ENCODE measurements at regions not wholly inside any gene's neighbourhood (a gene's known extent, or its start where the extent isn't known, plus 50 kb on each side); places are given as distances from the start of the nearest gene placed in this dataset.

DNA sequence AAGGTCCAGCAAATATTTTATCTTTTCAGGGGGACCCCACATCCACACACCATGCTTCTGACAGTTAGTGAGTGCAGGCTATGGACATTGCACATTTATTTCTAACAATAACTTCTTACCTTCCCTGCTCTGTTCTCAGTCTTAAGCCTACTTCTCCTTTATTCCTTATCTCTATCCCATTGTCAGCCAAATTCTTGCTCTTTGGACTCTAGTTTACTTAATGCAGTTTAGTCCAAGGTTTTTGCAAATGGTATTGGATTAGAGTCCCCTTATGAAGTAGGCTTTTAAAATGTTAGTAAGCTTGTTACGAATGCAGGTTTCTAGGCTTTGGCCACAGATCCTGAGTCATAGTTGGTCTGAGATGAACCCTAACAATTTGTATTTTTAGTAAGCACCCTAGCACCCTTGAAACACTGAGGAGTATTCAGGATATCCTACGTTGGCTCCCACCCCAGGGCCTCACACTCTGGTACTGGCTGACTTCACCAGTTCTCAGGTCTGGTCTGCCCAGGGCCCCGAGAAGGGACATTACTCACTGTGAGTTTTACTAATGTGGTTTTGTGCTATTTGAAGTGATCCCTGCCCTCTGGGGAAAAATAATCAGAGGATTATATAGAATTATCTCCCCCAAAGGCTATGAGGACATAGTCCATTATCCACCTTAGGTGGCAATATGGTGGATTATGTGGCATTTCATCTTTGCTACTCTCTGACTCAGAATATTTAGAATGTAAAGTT is 239.5 kb downstream of the TGFB2 start:
- FAIRE-seq, result no peak

DNA sequence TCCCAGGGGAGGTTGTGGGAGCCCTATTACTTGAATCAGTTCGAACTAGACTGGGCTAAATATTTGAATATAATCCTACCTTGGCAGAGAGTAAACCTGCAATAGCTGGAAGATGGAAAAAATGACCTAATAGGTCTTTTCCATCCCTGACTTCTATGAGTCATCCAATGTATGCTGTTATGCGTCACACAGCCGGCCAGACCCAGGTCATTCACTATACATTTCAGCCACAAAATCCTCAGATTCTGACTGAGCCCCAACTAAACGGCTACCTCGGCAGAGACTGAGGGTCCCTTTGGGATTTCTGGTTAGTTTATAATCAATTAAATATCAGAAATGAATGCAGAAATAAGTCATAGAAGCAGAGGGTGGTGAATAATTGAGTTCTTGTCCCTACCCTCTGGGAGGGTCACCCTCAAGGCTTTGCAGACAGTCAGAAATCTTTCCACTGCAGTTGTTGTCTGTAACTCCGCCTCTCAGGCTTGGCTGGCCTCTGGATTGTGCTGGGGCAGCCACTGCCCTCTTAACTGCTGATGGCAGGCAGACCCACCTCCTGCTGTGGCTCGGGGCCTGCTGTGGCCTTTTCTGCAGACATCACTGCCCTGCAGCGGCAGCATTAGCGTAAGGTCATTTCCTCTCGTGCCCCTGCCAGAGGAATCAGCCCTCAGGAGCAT is 240.5 kb downstream of the TGFB2 start:
- FAIRE-seq, result no peak

DNA sequence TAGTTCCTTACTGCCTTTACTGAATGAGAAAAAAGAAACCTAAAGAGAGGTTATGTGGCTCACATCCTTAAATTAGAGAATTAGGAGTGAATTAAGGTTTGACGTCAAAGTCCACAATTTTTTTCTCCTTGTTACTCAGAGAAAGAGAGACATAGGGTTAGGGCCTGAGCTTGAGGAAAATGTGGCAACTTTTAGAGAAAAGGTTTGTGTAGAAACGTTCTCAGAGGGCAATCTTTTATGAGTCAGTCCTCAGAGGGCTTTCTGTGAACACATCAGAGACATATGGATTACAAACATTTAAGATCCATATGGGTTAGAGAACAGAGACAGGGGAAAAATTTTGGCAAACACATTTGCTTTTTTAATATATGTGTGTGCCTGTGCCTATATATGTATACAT is 242.8 kb downstream of the TGFB2 start:
- FAIRE-seq, result no peak

DNA sequence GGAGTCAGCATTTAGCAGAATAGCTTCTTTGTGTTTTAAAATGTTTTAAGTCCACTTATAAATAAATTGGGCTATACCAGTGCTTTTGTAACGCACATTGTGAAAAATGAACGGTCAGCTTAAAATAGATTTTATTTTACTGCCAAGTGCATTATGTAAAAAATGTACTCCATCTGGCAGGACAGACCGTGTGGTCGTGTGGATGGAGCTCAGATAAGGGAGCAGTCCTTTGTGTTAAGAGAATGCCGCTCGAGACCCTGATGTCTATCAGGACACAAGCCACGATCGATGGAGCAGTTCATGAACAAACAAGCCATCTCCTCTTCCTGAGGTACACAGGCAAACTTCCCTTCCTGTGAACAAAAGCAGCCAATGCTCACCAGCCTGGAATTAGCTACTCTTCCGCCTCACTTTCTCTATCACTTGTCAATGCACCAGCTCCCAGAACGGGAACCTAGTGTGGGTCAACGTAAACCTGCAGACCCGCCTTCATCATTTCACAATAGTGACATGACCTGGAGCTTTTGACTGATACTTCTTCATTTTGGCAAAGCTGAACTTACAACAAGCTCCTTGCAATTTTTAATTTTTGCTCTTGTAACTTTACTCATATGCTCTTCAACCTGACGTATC is 243.5 kb downstream of the TGFB2 start:
- no peak for FAIRE-seq

DNA sequence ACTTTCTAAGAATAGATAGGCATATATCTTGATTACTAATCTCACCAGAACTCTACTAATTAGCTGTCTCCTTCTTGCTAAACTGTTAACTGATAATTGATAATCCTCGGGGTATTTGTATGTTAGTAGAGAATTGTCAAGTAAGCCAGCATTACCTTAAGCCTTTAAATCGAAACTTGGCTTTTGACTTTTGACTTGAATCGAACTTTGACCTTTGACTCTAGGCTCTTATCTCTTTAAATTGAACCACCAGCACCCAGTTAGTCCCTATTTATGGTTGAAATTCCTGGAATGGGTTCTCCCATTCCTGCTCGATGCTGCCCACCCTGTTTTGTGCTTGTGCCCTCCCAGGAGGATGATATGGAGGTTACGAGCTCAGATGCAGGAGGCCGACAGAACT is 244.4 kb downstream of the TGFB2 start:
- FAIRE-seq, result no peak

DNA sequence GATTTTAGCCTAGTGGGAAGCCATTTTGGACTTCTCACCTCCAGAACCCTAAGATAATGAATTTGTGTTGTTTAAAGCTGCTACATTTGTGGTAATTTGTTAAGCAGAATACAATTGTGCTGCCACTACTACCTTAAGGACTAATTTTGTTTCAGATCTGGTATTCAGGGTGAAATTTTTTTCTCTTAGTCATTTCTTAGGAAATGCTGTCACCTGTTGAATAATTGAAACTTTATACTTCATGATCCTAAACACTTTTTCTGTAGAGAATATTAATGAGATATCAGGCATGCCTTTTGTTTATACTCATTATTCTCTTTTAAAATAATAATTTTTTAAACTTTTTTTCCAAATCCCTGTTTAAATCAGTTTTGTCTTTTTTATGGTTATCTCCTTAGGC is 246.8 kb downstream of the TGFB2 start:
- no peak for FAIRE-seq

DNA sequence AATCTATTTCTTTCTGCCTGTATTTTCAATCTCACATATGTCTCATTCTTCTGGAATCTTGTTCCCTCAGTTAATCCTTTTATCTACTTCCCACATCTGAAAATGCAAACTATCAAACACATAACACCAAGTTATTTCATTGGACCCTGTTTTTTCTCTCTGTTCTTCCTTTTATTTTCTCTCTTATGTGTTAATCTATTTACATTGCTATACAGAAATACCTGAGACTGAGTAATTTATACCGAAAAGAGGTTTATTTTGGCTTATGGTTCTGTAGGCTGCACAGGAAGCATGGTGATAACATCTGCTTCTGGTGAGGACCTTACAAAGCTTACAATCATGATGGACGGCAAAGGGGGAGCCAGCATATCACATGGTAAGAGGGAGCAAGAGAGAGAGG is 247.6 kb downstream of the TGFB2 start:
- FAIRE-seq, result no peak

DNA sequence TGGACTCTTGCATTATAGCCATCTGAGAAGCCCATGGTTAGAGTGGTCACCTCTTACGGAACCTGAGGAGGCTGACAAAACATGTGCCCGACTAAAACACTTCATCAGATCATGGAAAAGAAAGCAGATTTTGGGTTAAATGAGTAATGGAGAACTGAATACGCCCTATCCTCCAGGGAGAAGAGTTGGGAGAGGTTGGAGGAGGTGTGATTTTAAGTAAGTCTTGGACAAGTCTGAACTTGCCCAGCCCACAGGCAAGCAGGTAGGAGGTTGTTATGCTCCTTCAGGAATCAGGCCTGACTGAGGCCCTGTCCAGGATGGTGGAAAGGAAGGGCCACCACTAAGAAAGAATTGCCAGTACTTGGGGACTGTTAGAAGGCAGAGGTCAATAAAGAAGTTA is 255.8 kb downstream of the TGFB2 start:
- no peak for FAIRE-seq

DNA sequence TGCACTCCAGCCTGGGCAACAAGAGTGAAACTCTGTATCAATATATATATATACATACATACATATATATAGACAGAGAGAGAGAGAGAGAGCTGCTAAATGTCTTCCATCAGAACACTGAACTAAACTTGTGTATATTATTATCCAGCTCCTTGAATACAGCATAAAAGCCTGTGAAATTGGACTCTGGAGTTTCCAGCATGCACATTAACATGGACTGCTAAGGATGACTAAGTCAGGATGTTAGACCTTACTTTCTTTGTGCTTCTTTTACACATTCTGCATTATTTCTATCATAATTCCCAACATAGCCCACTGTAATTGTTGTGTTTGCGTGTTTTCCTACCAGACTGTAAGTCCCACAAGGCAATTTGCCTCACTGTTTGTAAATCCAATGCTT is 259.1 kb downstream of the TGFB2 start:
- FAIRE-seq, result no peak

DNA sequence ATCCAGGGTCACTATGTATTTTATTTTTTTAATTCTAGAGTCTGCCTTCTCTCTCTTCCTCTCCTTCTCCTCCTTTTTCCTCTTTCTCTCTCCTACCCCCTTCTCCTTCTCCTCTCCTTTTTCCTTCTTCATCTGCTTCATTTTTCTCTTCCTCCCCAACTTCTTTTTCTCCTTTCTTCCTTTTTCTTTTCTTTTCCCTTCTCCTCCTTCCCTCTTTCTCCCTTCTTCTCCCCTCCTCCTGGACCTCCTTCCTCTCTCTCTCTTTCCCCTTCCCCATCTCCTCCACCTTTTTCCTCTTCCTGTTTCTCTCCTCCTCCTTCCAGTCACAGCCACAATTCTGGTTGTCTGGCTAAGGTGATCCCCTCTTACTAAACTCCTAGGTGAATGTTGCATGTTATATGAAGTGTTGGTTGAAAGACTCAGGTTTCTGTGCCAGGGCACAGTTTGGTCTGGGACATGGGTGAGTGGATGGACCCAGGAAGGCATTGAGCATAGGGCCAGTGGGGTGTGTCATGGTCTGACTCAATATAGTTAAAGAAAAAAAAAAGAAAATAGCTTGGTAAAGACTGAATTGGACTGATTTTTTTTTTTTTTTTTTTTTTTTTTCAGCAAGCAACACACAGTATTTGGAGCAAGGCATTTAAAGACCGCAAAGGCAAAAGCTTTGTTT is 266.9 kb downstream of the TGFB2 start:
- no peak for FAIRE-seq

DNA sequence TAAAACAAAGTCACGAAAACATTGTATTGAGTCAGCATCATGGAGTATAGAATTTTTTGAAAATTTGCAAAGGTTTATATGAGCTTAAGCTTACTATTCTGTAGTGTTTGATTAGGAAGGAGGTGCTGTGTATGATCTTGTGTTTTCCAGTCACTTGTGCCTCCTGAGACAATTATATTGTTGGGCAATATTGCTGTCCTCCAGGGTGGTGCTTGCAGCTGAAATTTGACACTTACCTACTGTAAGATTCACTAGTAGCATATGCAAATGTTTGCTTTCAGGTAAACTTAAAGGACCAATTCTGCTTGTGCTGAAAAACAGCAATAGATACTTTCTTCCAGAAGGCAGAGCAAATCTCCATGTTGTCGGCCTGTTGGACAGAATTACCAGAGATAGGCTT is 268.0 kb downstream of the TGFB2 start:
- no peak for FAIRE-seq

DNA sequence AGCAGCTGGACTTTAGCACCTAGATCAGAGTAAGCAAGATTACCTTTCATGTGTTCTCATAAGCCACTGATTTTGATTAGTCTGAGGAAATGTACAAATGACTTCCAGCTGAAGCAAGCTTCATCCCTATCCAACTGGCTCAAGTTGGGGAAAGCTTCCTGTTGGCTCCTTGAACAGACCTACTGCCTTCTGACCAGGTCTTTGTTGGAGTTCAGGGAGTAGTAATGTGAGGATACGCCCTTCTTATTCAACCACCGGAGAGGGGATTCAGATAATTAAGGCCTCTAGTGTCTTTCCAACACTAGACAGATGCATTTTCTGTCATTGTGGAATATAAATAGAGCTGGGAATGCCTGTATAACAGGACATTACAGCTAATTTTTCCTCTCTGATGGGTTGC is 268.9 kb downstream of the TGFB2 start:
- FAIRE-seq, result no peak

DNA sequence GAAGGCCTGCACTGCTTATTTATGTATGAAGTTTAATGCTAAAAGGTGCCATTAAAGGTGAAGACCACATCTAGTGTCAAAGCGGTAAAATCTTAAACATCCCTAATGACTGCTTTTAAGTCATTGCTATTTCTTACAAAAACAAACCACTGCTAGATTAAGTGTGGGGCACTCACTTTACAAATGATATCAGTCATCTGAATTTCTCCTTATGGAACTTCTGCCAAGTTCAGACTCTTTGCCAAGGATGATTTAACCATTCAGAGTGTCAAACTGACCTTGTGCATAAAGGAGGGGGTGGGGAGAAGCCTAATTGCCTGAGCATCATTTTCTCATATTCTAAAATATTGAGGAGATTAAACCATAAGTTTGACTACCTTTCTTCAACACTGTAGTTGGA is 271.5 kb downstream of the TGFB2 start:
- FAIRE-seq, result no peak

DNA sequence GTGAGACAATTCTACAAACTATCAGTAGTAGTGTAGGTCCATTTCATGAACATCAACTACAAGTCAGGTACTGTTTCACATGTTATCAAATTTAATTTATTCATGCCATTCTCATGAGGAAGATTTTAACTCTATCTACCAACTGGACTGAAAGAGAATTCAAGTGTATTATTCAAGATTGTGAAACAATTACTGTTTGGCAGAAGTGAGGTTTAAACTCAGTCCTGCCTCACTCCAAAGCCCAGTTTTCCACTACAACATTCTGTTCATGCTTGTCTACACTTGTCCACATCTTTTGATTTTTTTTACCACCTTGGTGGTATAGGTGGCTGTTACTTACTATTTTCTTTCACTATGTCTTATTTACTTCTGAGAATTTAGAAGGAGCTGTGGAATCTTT is 272.9 kb downstream of the TGFB2 start:
- no peak for FAIRE-seq

DNA sequence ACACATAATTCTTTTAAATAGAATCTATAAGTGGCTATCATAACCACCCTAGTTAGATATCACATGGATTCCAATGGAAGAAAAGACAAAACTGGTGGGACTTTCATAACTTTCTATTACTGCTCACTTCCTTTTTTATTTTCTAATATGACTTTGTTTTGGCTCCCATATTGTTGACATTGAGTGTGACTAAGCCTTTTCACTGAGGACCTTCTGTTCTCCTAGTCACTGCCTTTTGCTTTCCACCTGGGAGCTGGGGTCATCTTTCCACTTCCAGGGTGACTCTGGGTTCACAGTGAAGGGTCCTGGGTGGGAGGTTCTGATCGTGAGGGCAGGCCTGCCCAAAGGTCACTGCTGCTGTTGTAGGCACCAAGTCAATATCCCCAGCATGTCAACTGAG is 275.8 kb downstream of the TGFB2 start:
- FAIRE-seq, result no peak

DNA sequence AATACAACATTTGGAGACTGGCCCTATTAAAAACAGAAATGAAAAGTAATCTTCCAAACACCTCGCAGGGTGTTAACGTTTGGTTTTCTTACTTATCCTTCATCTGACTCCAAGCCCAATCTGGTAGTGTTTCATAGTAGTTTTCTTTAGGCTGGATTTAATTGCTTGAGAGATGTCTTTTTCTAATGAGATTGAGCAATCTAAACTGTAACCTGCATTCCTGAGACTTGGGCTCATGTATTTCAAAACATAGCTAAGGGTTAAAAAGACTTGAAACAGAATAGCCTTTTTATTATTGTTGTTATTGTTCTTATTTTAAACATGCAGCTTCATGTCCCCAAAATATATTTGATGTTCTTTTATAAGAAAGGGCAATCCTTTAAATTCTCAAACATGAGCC is 278.9 kb downstream of the TGFB2 start:
- no peak for FAIRE-seq

DNA sequence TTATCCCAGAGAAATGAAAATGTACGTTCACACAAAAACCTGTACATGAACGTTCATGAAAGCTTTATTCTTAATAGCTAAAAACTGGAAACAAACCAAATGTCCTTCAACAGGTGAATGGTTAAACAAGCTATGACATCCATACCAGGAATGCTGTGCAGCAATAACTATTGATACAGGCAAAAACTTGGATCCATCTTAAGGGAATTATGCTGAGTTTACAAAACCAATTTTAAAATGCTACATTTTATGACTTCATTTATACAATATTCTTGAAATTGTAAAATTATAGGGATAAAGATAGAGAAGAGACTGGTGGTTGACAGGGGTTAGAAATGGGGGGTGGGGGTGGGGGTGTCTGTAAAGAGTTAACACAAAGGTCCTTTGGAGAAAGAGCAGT is 280.3 kb downstream of the TGFB2 start:
- FAIRE-seq, result no peak

DNA sequence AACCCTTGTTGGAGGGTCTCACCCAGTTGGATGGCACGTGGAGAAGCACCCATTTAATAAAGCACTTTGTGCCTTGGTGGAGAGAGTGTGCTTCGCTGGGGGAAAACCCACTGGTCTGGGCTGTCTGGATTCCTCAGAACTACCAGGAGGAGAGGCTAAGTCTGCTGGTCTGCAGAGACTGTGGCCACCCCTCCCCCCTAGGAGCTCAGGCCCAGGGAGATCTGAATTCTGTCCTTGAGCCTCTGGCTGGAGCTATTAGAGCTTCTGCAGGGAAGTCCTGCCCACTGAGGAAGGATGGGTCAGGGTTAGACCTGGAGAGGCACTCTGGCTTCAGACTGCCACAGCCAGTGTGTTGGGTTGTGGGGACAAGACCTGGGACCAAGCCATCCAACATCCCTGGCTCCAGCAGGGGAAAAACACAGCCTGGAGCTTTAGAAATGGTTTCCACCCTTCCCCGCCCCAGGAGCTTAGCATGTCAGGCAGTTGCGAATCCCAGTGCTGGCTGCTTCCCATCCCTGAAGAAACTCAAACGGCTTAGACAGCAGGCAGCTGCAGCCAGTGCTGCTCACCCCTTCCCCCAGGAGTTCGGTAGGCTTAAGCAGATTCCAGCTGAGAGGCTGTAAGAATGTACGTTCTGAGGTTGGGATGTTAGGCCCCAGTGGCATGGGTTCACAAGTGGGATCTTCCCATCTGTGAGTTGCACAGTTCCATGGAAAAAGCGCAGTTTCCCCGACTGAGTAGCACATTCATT is 288.3 kb downstream of the TGFB2 start:
- FAIRE-seq, result no peak

DNA sequence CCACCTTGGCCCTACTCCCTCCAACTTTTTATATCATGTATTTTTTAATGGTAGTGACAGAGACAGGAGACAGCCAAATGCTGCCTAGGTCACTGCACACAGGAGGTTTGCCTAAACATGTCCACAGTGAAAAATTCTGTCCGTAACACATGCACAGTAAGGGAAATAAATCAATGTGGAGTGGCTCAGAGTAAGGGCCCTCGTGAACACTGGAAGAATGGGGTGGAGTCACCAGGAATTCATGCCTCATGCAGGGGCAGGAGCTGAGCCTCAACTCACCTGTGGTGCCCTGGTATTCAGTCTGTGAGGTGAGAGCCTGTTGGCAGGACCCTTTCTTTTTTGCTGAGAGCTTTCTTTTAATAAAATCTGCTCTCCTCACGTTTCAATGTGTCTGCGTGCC is 289.1 kb downstream of the TGFB2 start:
- no peak for FAIRE-seq

DNA sequence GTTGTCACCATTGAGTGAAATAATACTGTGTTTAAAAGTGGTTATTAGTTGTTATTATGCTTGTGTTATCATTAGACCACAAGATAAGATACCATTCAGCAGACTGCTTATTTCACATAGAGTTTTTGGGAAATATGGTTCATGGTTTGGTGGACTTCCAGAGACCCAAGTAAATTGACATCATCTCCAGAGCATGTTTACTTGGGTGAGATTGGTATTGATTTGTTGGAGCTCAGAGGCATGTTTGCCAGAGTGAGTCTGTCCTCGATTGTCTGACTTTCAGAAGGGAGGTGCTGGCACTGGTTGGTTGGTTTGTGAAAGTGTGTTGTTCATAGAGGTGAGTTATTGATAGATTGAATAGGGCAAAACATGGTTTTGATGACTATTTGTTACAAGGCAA is 291.4 kb downstream of the TGFB2 start:
- no peak for FAIRE-seq

DNA sequence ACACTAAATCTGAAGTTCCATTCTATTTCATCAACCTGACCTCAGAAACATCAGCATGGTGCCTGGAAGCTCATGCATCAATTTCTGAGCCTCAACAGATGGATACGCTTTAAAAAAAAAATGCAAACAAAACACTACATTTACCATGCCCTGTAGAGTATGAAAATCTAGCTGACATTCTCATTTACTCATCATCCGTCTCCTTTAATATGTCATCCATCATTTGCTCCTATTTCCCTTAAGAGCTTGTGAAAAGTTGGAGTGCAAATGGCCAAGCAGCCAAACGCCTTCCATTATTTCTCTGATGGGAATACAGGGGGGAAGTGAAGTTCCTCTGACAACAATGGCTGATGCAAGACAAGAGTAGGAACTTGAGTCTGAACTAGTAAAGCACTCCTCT is 295.0 kb downstream of the TGFB2 start:
- no peak for FAIRE-seq

DNA sequence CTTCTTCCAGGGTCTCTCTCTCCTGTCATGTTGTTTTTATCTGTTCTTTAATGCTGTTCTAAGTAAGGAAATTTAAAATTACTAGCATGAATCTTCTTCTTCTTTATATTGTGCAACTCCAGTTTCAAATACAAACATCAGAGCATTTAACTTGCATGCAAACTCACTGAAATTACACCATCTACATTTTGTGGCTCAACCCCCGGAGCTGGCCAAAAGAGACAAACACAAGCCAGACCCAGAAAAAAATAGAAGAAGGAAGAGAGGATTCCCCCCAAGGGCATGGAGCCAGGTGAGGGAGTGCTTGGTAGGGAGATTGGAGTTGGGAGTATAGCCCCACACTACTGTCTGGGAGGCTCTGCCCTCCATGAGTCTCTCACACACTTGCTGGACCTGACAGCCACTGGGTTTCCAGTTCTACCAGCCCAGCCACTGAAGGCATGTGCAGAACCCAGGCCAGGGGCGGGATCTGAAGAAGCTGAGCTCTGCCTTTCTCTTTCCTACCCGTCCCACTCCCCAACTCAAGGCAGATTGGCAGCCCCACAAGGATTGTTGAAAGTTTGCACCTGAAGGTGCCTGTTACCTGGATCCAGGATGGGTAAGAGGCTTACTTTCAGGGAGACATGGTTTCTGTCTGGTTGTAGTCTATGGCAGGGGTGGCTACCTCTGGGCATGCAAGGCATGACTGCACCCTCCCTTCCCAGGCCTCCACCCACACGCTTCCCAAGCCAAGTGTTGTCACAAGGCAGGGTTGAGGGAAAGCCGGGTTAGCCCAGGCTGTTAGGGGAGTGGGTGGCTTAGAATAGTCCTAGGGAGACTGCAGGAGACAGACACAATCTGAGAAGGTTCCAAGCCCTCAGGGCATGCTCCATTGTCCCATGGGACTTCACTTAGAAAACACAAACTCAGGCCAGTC is 297.2 kb downstream of the TGFB2 start:
- no peak for FAIRE-seq

All from endometrium (tissue), 2 donors.